Stimulated activated CD4-positive, alpha-beta T cell treated with anti-CD3 and anti-CD28 coated beads, Interleukin-15, amount 100 ng/mL, for 48 hours (primary cell): ENCODE measurements at regions not wholly inside any gene's neighbourhood (a gene's known extent, or its start where the extent isn't known, plus 50 kb on each side); places are given as distances from the start of the nearest gene placed in this dataset.
"Not testable (repeated sequence)": the region's sequence is repeated elsewhere in the genome, so short reads cannot be mapped to it uniquely, and the experiment has no call there.

ENCODE experiments used
- DNase-seq, 2 donors: peaks; one replicate each; pipeline ENCODE4 v3.0.0-alpha.2; 2020; ENCODE audit warnings: low read depth in 2 of 2

GRCh38 chr2:16204886-16205620 lies 264.7 kb downstream of the MYCN start:
- no peak for DNase-seq

- DNase-seq = no peak
Observed at GRCh38 chr2:16204251-16204650, 263.9 kb downstream of the MYCN start.

- DNase-seq = no peak
Observed at GRCh38 chr2:16203691-16204090, 263.3 kb downstream of the MYCN start.

GRCh38 chr2:16203069-16203468 lies 262.7 kb downstream of the MYCN start:
- DNase-seq = no peak

DNA sequence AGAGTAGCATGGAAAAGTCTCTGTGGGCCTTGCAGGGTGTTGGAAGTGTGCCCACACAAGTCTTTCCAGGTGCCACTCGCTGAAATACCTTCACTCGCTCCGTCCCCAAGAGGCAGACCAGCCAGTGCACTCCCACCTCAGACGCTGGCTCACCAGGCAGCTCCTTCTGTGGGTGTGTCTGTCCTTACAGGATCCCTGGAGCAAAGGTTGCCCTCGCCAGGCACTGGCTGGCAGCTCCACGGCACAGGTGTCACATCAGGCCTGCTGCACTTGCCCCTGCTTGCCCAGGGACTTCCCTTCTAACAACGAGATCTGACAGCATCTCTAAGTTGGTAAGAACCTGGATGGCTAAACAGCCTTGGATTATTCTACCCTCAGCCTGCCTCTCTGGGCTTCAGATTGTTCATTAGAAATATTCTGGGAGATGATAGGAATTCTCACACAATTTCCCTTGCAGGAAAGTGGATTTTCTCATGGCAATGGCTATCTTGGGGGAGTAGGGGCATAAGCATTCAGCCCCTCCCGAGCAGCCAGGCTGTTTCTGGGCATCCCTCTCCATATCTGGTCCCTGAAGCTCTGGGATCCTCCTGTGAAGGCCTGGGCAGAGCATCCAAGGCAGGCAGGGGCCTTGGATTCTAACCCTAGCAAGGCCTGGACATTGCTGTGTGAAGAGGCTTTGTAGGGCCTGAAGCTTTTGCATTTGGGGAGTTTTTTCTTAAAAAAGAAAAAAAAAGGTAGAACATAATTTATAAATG lies 262.1 kb downstream of the MYCN start:
- no peak for DNase-seq

DNA sequence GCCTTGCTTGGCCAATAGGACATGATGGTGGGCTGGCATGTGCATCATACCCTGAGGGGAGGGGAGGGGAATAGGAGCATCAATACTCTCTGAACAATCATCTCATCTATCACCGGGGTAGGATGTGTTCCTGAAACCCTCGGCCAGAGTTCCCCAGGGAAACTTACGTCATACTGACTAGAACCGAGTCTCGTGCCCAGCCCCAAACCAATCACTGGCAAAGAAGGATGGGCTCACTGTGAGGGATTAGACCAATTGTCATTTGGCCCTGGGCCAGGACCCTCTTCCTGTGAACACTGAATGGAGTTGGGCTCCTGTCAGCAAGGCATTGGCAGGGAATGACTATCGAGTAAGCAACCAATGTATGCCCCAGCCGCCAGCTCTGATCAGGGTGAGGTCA lies 261.5 kb downstream of the MYCN start:
- no peak for DNase-seq

DNA sequence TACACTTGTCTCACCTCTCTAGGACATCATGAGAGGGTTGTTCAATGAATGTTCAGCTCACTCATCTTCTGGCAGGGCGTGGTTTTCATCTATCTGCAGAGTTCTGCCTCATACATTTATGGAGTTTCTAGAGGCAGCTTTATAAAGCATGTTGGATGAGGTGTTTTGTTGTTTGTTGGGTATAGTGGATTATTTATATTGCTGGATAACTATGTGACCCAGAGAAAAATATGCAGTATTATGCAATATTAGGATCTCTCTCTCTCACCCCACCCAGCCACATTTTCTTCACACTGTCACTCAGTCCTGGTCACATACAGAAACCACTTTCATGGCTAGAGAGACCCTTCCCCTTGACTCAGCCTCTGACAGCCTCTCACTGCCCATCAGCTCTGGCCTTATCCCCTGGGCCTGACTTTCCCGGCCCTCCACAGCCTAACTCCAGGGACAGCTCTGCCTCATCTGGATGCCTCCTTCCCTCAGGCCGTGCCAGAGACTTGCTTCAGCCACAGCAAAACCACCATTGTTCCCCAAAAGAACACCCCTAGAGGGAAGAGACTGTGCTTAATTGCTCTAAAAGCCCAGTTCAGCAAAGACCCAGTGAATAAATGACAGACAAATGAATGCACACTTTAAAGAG lies 260.3 kb downstream of the MYCN start:
- no peak for DNase-seq

GRCh38 chr2:16199882-16200553 lies 259.7 kb downstream of the MYCN start:
- DNase-seq = no peak

- not testable (repeated sequence) for DNase-seq
Observed at GRCh38 chr2:16199241-16199640, 258.9 kb downstream of the MYCN start.

- no peak for DNase-seq
Observed at GRCh38 chr2:16198166-16198912, 258.0 kb downstream of the MYCN start.

GRCh38 chr2:16197504-16198147 lies 257.3 kb downstream of the MYCN start:
- DNase-seq = no peak

GRCh38 chr2:16196687-16197503 lies 256.5 kb downstream of the MYCN start:
- DNase-seq = no peak

GRCh38 chr2:16195681-16196070 lies 255.3 kb downstream of the MYCN start:
- DNase-seq = no peak

- DNase-seq = no peak
Observed at GRCh38 chr2:16194931-16195680, 254.8 kb downstream of the MYCN start.

- DNase-seq = no peak
Observed at GRCh38 chr2:16194530-16194929, 254.2 kb downstream of the MYCN start.

DNA sequence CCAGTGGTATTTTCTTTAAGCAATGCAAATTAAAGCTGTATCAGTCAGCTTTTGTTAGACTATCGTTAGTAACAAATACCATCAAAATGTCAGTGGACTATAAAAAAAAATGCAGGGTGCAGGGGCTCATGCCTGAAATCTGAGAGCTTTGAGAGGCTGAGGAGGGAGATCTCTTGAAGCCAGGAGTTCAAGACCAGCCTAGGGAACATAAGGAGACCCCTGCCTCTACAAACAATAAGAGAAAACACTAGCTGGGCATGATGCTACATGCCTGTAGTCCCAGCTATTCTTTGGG lies 253.7 kb downstream of the MYCN start:
- DNase-seq = no peak

GRCh38 chr2:16192416-16193216 lies 252.3 kb downstream of the MYCN start:
- no peak for DNase-seq

DNA sequence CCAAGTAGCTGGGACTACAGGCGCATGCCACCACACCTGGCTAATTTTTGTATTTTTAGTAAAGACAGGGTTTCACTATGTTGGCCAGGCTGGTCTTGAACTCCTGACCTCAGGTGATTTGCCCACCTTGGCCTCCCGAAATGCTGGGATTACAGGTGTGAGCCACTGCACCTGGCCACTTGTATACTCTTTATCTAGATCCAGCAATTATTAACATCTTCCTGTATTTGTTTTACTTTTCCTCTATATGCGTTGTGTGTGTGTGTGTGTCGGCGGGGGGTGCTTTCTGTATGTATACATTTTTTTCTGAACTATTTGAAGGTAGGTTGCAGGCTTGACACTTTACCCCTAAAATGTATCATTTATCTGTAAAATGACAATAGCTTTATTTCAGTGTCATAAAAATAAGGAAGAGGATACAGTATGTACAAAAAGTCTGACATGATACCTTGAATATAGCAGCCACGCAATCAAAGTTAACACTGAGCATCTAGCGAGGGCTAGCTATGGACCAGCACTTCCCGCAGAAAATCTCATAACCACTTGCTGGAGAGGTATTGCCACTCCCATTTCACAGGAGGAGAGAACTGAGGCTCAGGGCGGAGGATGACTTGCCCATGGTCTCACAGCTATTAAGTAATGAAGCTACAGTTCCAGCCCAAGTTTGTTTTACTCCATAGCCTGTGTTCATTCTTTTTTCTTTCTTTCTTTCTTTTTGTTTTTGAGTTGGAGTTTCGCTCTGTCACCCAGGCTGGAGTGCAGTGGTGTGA lies 251.3 kb downstream of the MYCN start:
- DNase-seq = no peak
